BLaER1 (cell line): ENCODE measurements at regions not wholly inside any gene's neighbourhood (a gene's known extent, or its start where the extent isn't known, plus 50 kb on each side); places are given as distances from the start of the nearest gene placed in this dataset.

Experiments used
- H3K27ac ChIP-seq: shearing (Covaris generic); formaldehyde crosslinking; 2 replicates; pipeline ENCODE4 v1.8.1; 2022
- H3K27me3 ChIP-seq: shearing (Covaris generic); formaldehyde crosslinking; 2 replicates; pipeline ENCODE4 v1.8.1; 2022
- H3K36me3 ChIP-seq: shearing (Covaris generic); formaldehyde crosslinking; 2 replicates; pipeline ENCODE4 v1.8.1; 2022
- H3K4me1 ChIP-seq: shearing (Covaris generic); formaldehyde crosslinking; 2 replicates; pipeline ENCODE4 v1.8.1; 2022
- H3K4me2 ChIP-seq: shearing (Covaris generic); formaldehyde crosslinking; 2 replicates; pipeline ENCODE4 v1.8.1; 2022
- H3K4me3 ChIP-seq: shearing (Covaris generic); formaldehyde crosslinking; 2 replicates; pipeline ENCODE4 v1.8.1; 2022
- H3K9ac ChIP-seq: shearing (Covaris generic); formaldehyde crosslinking; 2 replicates; pipeline ENCODE4 v1.8.1; 2022
- H3K9me3 ChIP-seq: shearing (Covaris generic); formaldehyde crosslinking; 2 replicates; pipeline ENCODE4 v1.8.1; 2022
- H4K20me1 ChIP-seq: shearing (Covaris generic); formaldehyde crosslinking; 2 replicates; pipeline ENCODE4 v1.8.1; 2022
- Cebpa-rat ChIP-seq: shearing (Covaris generic); IDR thresholded peaks from 2 replicates; pipeline ENCODE4 v1.8.1; 2022

DNA sequence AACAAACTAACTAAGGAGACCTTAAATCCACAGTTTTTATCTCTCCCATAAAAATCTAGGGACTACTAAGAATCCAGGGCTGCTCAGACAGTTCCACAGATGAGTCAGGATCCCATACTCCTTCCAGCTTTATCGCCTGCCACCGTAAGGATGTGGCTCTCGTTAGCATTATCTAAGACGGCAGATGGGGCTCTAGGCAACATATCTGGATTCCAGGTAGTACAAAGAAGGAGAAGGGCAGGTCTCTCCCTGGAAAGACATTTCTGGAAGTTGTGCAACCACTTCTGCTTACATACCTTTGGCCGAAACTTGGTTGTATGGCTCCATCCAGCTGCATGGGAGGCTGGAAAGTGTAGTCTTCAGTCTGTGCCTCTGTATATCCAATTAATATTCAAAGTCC, 149.4 kb downstream of the SP3 start:
- Histone ChIP-seq H3K27me3 (no peaks in the 10 kb centered on the region), H4K20me1 (no peaks in the 10 kb centered on the region), H3K4me2 (no peak overlapping the region), H3K4me3 (no peak overlapping the region), H3K36me3 (no peaks in the 10 kb centered on the region), H3K9me3 (no peaks in the 10 kb centered on the region), H3K27ac (no peak overlapping the region), H3K4me1 (no peaks in the 10 kb centered on the region), H3K9ac (no peak overlapping the region)
- TF ChIP-seq Cebpa-rat = no peak

DNA sequence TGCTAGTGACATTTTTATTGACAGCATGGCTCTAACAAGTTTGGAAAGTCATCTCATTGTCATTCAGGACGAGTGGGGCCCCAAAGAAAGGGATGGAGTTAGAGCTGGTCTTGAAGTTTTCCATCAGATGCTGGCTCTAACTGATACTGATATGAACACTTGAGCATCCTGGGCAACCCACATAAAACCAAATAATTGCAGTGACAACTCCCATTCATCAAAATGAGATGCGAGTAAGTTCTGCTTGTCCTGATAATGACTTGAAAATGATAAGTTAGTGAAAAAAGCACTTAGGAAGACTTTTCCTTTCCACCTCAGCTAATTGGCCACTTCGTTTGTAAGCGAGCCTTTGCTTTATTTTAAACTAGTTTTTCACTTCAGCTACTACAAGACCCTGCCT, 147.6 kb downstream of the SP3 start:
- Histone ChIP-seq H3K4me3 (no peak overlapping the region), H3K27ac (no peak overlapping the region), H4K20me1 (no peaks in the 10 kb centered on the region), H3K36me3 (no peaks in the 10 kb centered on the region), H3K9me3 (no peaks in the 10 kb centered on the region), H3K9ac (no peak overlapping the region), H3K27me3 (no peaks in the 10 kb centered on the region), H3K4me1 (no peaks in the 10 kb centered on the region), H3K4me2 (no peak overlapping the region)
- TF ChIP-seq Cebpa-rat = no peak

DNA sequence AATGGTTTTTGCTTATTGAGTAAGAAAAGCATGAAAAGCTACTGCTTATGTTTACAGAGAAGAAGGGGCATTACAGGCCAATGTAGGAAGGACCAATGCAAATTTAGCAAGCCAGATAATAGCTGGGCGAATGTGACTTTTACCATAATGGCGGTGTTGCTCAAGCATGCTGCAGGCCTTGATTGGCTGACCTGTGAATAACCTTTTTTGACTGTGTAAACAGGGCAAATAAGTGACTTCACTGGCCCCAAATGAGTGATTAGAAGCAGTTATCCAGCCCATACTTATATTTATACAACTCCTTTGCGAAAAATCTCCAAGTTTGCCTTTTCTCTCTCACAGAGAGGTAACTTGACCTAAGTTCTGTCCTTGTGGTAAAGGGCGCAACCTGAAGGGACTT, 146.9 kb downstream of the SP3 start:
- H3K36me3 ChIP-seq = no peaks in the 10 kb centered on the region
- no peaks in the 10 kb centered on the region for H3K4me1 ChIP-seq
- no peaks in the 10 kb centered on the region for H3K9me3 ChIP-seq
- no peak overlapping the region for H3K4me3 ChIP-seq
- no peaks in the 10 kb centered on the region for H4K20me1 ChIP-seq
- no peaks in the 10 kb centered on the region for H3K27me3 ChIP-seq
- no peak overlapping the region for H3K9ac ChIP-seq
- H3K27ac ChIP-seq = no peak overlapping the region
- no peak overlapping the region for H3K4me2 ChIP-seq
- TF ChIP-seq Cebpa-rat = no peak

DNA sequence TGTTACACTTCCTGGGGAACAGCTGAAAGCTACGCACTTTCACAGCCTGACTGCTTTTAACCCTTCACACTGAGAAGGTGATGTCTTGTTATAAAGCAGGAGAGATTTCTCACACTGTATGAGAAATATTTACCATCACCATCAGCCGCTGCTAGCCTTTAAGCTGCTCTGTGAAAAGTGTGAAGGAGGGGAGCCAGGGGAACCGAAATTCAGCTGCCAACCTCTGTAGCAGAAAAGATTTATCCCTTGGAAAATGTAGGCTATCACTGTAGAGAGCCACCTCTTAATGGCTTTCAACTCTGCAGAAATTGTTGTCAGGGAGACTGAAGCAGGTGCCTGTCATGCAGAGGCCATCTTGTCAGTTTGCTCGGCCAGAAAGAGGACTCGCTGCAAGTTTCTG, 145.3 kb downstream of the SP3 start:
- Histone ChIP-seq H3K27ac (no peak overlapping the region), H3K9me3 (no peaks in the 10 kb centered on the region), H3K36me3 (no peaks in the 10 kb centered on the region), H3K9ac (no peak overlapping the region), H3K4me2 (no peak overlapping the region), H3K27me3 (no peaks in the 10 kb centered on the region), H4K20me1 (no peaks in the 10 kb centered on the region), H3K4me3 (no peak overlapping the region), H3K4me1 (no peaks in the 10 kb centered on the region)
- no peak for TF ChIP-seq Cebpa-rat

DNA sequence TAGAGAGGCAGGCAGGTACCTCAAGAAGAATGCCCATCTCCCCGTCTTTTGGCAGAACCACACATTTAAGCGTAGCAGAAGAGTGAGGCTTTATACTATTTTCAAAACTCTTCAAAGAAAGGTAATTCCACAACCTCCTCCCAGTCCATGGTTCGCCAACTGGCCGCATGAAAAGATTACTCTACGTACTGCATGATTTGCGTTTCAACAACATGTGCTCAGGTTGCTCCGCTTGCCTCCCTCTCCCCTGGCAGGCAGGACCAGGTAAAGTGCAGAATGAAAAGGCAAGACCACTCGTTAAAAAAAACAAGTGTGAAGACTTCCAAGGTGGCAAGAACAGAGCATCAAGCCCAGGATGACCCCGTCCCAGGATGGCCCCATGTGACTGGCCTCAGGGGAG, 143.7 kb downstream of the SP3 start:
- Histone ChIP-seq H3K4me1 (no peaks in the 10 kb centered on the region), H3K9me3 (no peaks in the 10 kb centered on the region), H3K27me3 (no peaks in the 10 kb centered on the region), H4K20me1 (no peaks in the 10 kb centered on the region), H3K4me2 (no peak overlapping the region), H3K9ac (no peak overlapping the region), H3K36me3 (no peaks in the 10 kb centered on the region), H3K27ac (no peak overlapping the region), H3K4me3 (no peak overlapping the region)
- TF ChIP-seq Cebpa-rat = no peak

DNA sequence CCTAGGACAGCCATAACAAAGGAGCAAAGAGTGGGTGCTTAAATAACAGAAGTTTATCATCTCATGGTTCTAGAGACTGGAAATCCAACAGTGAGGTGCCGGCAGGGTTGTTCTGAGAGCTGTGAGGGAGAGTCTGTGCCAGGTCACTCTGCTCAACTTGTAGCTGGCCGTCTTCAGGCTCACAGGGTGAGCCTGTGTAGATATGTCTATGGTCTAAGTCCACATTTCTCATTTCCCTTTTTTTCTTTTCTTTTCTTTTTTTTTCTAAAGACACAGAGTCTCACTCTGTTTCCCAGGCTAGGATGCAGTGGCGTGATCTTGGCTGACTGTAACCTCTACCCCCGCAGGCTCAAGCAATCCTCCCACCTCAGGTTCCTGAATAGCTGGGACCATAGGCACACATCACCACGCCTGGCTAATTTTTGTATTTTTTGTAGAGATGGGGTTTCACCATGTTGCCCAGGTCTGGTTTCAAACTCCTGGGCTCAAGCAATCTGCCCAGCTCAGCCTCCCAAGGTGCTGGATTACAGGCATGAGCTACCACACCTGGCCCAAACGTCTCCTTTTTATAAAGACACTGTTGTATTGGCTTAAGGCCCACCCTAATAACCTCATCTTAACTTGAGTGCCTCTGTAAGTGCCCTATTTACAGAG, 142.2 kb downstream of the SP3 start:
- no peaks in the 10 kb centered on the region for H3K36me3 ChIP-seq
- no peak overlapping the region for H3K4me3 ChIP-seq
- no peaks in the 10 kb centered on the region for H3K4me1 ChIP-seq
- no peak overlapping the region for H3K27ac ChIP-seq
- no peak overlapping the region for H3K4me2 ChIP-seq
- H4K20me1 ChIP-seq = no peaks in the 10 kb centered on the region
- no peak overlapping the region for H3K9ac ChIP-seq
- no peak for TF ChIP-seq Cebpa-rat
- no peaks in the 10 kb centered on the region for H3K9me3 ChIP-seq
- no peaks in the 10 kb centered on the region for H3K27me3 ChIP-seq

DNA sequence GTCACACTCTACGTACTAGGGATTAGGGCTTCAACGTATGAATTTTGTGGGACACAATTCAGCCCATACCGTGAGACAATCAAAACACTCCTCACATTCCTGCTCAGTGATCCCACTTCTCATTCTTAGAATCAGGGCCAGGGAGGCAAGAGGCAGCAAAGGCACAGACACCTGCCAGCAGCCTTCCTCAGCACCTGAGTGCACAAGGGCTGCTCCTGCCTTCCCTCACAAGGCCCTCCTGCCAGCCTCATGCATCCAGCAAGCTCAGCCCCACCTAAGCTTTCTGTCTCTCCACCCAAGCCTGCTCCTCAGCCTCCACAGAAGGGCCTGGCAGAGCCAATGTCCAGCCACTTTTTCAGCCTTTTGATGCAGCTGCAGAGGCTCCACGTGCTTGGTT, 141.6 kb downstream of the SP3 start:
- H3K4me2 ChIP-seq = no peak overlapping the region
- no peaks in the 10 kb centered on the region for H3K9me3 ChIP-seq
- H4K20me1 ChIP-seq = no peaks in the 10 kb centered on the region
- H3K27ac ChIP-seq = no peak overlapping the region
- no peak overlapping the region for H3K9ac ChIP-seq
- no peaks in the 10 kb centered on the region for H3K4me1 ChIP-seq
- no peaks in the 10 kb centered on the region for H3K36me3 ChIP-seq
- TF ChIP-seq Cebpa-rat = no peak
- H3K4me3 ChIP-seq = no peak overlapping the region
- no peaks in the 10 kb centered on the region for H3K27me3 ChIP-seq

DNA sequence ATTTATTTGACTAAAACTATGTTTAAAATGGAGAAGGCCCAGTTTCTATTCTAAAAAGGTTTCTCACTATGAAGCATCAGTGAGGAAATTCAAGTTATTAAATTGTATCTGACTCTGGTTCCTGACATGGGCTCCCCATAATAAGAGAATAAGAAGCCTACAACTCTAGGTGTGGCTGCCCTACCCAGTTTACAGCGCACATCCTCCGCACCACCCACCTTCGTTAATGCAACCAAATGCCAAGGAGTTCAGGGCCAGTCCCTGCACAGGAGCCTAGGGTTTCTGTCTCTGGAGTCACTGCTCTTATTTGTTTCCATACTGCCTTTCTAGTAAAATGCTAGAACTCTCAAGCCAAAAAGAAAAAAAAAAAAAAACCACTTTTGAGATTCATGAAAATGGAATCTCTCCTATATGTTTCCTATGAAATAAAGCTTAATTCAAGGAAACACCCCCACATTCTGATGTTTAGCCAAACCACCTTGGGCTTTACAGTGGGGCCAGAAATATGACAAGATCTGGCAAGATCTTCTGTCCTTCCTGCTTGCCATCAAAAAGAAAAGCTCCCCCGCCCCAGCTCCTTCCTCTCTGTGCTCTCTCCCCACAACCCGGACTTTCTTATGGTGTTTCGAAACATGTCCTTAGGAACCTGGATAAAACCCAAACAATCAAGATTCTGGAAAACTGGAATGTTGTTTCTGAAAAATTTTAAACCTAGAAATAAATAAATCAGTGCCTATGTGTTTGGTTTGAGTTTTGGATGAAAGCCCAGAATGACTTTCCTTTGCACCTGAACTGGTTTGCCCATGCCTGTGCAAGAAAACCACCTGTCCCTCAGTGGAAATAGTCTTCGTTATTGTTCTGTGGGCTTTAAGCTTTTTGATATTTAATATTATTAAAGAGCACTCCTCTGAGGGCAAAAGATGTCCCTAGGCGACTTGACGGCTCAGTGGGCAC, 136.7 kb downstream of the SP3 start:
- Histone ChIP-seq H3K9me3 (no peaks in the 10 kb centered on the region), H3K36me3 (no peaks in the 10 kb centered on the region), H3K4me2 (no peak overlapping the region), H3K4me3 (no peak overlapping the region), H3K27ac (no peak overlapping the region), H4K20me1 (no peaks in the 10 kb centered on the region), H3K27me3 (no peaks in the 10 kb centered on the region), H3K9ac (no peak overlapping the region), H3K4me1 (peaks cover 15% of the 10 kb centered on the region)
- no peak for TF ChIP-seq Cebpa-rat

DNA sequence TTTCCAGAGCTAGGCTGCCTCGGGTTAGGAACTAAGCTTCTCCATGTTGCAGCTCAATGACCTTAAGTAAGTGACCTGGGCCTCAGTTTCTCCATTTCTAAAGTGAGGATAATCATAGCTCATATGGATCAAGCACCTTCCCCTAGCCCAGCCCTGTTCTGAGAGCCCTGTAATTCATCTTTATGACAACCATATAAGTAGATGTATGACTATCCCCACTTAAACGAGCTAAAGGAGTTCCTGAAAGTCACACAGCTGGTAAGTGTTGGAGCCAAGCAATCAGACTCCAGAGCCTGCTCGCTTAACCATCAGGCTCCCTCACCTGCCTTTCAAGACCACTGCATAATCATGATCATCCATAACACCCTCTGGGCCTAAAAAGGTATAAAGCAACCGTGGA, 135.4 kb downstream of the SP3 start:
- Histone ChIP-seq H3K9ac (no peak overlapping the region), H3K4me2 (no peak overlapping the region), H3K9me3 (no peaks in the 10 kb centered on the region), H3K36me3 (no peaks in the 10 kb centered on the region), H4K20me1 (no peaks in the 10 kb centered on the region), H3K4me3 (no peak overlapping the region), H3K27me3 (no peaks in the 10 kb centered on the region), H3K27ac (no peak overlapping the region), H3K4me1 (peaks cover 15% of the 10 kb centered on the region)
- TF ChIP-seq Cebpa-rat = no peak

DNA sequence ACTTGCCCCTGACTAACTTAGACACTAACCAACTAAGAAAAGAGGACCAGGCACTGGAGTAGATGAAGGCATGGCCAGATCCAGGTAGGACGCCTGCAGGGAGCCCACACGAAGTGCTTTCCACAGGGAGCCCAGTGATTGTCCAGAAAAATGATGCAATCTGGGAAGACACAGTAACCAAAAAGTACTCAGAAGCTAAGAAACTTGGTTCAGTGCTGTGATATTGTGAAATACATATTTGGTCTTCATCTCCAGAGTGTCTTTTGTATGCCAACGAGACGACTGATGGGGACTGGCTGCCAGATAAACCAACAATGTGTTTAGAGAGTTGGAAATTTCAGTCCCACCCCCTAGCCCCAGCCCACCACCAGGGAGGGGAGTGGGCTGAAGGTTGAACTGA, 135.0 kb downstream of the SP3 start:
- no peak overlapping the region for H3K9ac ChIP-seq
- no peak overlapping the region for H3K27ac ChIP-seq
- H3K4me1 ChIP-seq = peaks cover 15% of the 10 kb centered on the region
- H3K27me3 ChIP-seq = no peaks in the 10 kb centered on the region
- no peak overlapping the region for H3K4me2 ChIP-seq
- no peak overlapping the region for H3K4me3 ChIP-seq
- H3K36me3 ChIP-seq = no peaks in the 10 kb centered on the region
- no peaks in the 10 kb centered on the region for H3K9me3 ChIP-seq
- no peaks in the 10 kb centered on the region for H4K20me1 ChIP-seq
- peak; percentile 37; the same call in 1 of the 2 replicates for TF ChIP-seq Cebpa-rat
